GM23338 (cell line): ENCODE measurements at regions not wholly inside any gene's neighbourhood (a gene's known extent, or its start where the extent isn't known, plus 50 kb on each side); places are given as distances from the start of the nearest gene placed in this dataset.

ENCODE experiments used
- ATAC-seq: fragments of 200-7000 bp; cut with Tn5 transposase; 3 replicates; pipeline ENCODE4 v1.9.1; 2020
- DNase-seq: peaks from one replicate; pipeline ENCODE4 v3.0.0-alpha.2; 2015; ENCODE audit warnings: low spot score
- H2AFZ ChIP-seq: fragments of 200-600 bp; sonication (generic); 2 replicates; pipeline ENCODE4 v1.8.0; 2016; ENCODE audit warnings: antibody characterized with exemption, mild to moderate bottlenecking, moderate library complexity
- H3F3A ChIP-seq: fragments of 200-600 bp; sonication (generic); replicated peaks from 2 replicates; pipeline ENCODE4 v1.8.0; 2017; ENCODE audit warnings: antibody characterized with exemption, mixed run types, low read depth
- H3K27ac ChIP-seq: fragments of 200-600 bp; sonication (generic); 2 replicates; pipeline ENCODE4 v1.6.1; 2016; ENCODE audit warnings: low read depth
- H3K27me3 ChIP-seq: fragments of 200-600 bp; sonication (generic); 2 replicates; pipeline ENCODE4 v1.8.0; 2016; ENCODE audit warnings: mild to moderate bottlenecking, mixed run types, moderate library complexity; ENCODE audit not compliant: insufficient read depth
- H3K36me3 ChIP-seq: fragments of 200-600 bp; sonication (generic); 2 replicates; pipeline ENCODE4 v1.8.0; 2016; ENCODE audit warnings: mild to moderate bottlenecking; ENCODE audit not compliant: insufficient read depth
- H3K4me1 ChIP-seq: fragments of 200-600 bp; sonication (generic); 2 replicates; pipeline ENCODE4 v1.8.0; 2016; ENCODE audit warnings: mild to moderate bottlenecking, moderate library complexity; ENCODE audit not compliant: insufficient read depth
- H3K4me2 ChIP-seq: fragments of 200-600 bp; sonication (generic); 2 replicates; pipeline ENCODE4 v1.7.1; 2017; ENCODE audit warnings: mixed run types
- H3K4me3 ChIP-seq: fragments of 200-600 bp; sonication (generic); 2 replicates; pipeline ENCODE4 v1.6.1; 2016; ENCODE audit warnings: mixed run types
- H3K79me2 ChIP-seq: fragments of 200-600 bp; sonication (generic); replicated peaks from 2 replicates; pipeline ENCODE4 v1.8.0; 2017; ENCODE audit warnings: mild to moderate bottlenecking; ENCODE audit not compliant: insufficient read depth
- H3K9me2 ChIP-seq: fragments of 200-600 bp; sonication (generic); 2 replicates; pipeline ENCODE4 v1.8.0; 2017; ENCODE audit not compliant: insufficient read depth
- H4K20me1 ChIP-seq: fragments of 200-600 bp; sonication (generic); replicated peaks from 2 replicates; pipeline ENCODE4 v1.8.0; 2017; ENCODE audit warnings: mild to moderate bottlenecking; ENCODE audit not compliant: insufficient read depth
- H3K27ac Mint-ChIP-seq: 2 replicates; pipeline ENCODE4 v1.8.0; 2020; ENCODE audit warnings: inconsistent platforms, mild to moderate bottlenecking, moderate library complexity, mixed read lengths
- H3K27me3 Mint-ChIP-seq: 3 replicates; pipeline ENCODE4 v1.8.0; 2022; ENCODE audit warnings: low read depth, mild to moderate bottlenecking, moderate library complexity, mixed read lengths, inconsistent platforms; ENCODE audit not compliant: insufficient read depth, poor library complexity
- H3K36me3 Mint-ChIP-seq: 3 replicates; pipeline ENCODE4 v1.8.0; 2021; ENCODE audit warnings: low read depth, mild to moderate bottlenecking, inconsistent platforms, moderate library complexity, mixed read lengths
- H3K4me1 Mint-ChIP-seq: 3 replicates; pipeline ENCODE4 v1.8.0; 2020; ENCODE audit warnings: mild to moderate bottlenecking, inconsistent platforms, mixed read lengths
- H3K4me3 Mint-ChIP-seq: 3 replicates; pipeline ENCODE4 v1.8.0; 2021; ENCODE audit warnings: moderate library complexity, mild to moderate bottlenecking, inconsistent platforms, mixed read lengths
- H3K9me3 Mint-ChIP-seq: 3 replicates; pipeline ENCODE4 v1.8.0; 2020; ENCODE audit warnings: moderate library complexity, mild to moderate bottlenecking, inconsistent platforms, mixed read lengths
- ETS1 ChIP-seq: IDR thresholded peaks from 2 replicates; pipeline ENCODE4 v1.6.1; 2016; ENCODE audit warnings: antibody characterized with exemption
- JUNB ChIP-seq: IDR thresholded peaks from one replicate; pipeline ENCODE4 v1.6.1; 2016; ENCODE audit warnings: antibody characterized with exemption; ENCODE audit not compliant: unreplicated experiment
- NANOG ChIP-seq: IDR thresholded peaks from 2 replicates; pipeline ENCODE4 v1.6.1; 2016; ENCODE audit warnings: antibody characterized with exemption, borderline replicate concordance
- POLR2AphosphoS5 ChIP-seq: IDR thresholded peaks from 2 replicates; pipeline ENCODE4 v1.6.1; 2016; ENCODE audit warnings: antibody characterized with exemption, low read depth
- STAT1 ChIP-seq: IDR thresholded peaks from one replicate; pipeline ENCODE4 v1.6.1; 2016; ENCODE audit warnings: antibody characterized with exemption; ENCODE audit not compliant: unreplicated experiment
- ZNF114 ChIP-seq: fragments of 250-450 bp; sonication (Bioruptor Pico); IDR thresholded peaks from 2 replicates; pipeline ENCODE4 v1.5.0; 2020; ENCODE audit warnings: mild to moderate bottlenecking, moderate library complexity
- ZNF331 ChIP-seq: fragments of 250-450 bp; sonication (Bioruptor Pico); IDR thresholded peaks from 2 replicates; pipeline ENCODE4 v1.5.0; 2020; ENCODE audit warnings: low read depth, mild to moderate bottlenecking, moderate library complexity
- TF ChIP-seq, protein P1 (sequence below): fragments of 250-450 bp; sonication (Bioruptor Pico); IDR thresholded peaks from 2 replicates; pipeline ENCODE4 v1.5.0; 2020; ENCODE audit warnings: mild to moderate bottlenecking, moderate library complexity
- TF ChIP-seq, protein P2 (sequence below): IDR thresholded peaks from one replicate; pipeline ENCODE4 v1.6.1; 2018; ENCODE audit warnings: antibody characterized with exemption; ENCODE audit not compliant: unreplicated experiment

- TF ChIP-seq, protein P1, sequence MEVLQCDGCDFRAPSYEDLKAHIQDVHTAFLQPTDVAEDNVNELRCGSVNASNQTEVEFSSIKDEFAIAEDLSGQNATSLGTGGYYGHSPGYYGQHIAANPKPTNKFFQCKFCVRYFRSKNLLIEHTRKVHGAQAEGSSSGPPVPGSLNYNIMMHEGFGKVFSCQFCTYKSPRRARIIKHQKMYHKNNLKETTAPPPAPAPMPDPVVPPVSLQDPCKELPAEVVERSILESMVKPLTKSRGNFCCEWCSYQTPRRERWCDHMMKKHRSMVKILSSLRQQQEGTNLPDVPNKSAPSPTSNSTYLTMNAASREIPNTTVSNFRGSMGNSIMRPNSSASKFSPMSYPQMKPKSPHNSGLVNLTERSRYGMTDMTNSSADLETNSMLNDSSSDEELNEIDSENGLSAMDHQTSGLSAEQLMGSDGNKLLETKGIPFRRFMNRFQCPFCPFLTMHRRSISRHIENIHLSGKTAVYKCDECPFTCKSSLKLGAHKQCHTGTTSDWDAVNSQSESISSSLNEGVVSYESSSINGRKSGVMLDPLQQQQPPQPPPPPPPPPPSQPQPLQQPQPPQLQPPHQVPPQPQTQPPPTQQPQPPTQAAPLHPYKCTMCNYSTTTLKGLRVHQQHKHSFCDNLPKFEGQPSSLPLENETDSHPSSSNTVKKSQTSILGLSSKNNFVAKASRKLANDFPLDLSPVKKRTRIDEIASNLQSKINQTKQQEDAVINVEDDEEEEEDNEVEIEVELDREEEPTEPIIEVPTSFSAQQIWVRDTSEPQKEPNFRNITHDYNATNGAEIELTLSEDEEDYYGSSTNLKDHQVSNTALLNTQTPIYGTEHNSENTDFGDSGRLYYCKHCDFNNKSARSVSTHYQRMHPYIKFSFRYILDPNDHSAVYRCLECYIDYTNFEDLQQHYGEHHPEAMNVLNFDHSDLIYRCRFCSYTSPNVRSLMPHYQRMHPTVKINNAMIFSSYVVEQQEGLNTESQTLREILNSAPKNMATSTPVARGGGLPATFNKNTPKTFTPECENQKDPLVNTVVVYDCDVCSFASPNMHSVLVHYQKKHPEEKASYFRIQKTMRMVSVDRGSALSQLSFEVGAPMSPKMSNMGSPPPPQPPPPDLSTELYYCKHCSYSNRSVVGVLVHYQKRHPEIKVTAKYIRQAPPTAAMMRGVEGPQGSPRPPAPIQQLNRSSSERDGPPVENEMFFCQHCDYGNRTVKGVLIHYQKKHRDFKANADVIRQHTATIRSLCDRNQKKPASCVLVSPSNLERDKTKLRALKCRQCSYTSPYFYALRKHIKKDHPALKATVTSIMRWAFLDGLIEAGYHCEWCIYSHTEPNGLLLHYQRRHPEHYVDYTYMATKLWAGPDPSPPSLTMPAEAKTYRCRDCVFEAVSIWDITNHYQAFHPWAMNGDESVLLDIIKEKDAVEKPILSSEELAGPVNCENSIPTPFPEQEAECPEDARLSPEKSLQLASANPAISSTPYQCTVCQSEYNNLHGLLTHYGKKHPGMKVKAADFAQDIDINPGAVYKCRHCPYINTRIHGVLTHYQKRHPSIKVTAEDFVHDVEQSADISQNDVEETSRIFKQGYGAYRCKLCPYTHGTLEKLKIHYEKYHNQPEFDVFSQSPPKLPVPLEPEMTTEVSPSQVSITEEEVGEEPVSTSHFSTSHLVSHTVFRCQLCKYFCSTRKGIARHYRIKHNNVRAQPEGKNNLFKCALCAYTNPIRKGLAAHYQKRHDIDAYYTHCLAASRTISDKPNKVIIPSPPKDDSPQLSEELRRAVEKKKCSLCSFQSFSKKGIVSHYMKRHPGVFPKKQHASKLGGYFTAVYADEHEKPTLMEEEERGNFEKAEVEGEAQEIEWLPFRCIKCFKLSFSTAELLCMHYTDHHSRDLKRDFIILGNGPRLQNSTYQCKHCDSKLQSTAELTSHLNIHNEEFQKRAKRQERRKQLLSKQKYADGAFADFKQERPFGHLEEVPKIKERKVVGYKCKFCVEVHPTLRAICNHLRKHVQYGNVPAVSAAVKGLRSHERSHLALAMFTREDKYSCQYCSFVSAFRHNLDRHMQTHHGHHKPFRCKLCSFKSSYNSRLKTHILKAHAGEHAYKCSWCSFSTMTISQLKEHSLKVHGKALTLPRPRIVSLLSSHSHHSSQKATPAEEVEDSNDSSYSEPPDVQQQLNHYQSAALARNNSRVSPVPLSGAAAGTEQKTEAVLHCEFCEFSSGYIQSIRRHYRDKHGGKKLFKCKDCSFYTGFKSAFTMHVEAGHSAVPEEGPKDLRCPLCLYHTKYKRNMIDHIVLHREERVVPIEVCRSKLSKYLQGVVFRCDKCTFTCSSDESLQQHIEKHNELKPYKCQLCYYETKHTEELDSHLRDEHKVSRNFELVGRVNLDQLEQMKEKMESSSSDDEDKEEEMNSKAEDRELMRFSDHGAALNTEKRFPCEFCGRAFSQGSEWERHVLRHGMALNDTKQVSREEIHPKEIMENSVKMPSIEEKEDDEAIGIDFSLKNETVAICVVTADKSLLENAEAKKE (CRISPR knock-in tag) = no peak
- TF ChIP-seq NANOG = no peak
Observed at GRCh38 chr22:26998716-26999115, 341.3 kb downstream of the MIAT start (continued).

DNA sequence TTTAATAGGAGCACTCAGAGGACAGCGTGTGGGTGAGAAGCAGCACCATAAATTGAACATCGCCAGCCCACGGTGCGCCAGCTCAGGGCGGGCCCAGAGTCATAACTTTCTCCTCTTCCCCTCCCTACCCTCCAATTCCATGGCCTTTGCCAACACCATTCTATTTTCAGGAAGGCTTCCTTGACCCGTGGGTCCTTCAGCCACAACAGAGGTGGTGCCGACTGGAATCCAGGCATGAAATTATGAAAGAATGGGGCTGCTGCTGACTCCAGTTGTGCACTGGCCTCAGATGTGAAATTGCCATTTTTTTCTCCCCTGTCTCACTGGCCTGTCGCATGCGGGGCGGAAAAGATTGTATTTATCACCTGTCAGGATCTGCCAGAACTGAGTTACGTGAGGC lies 345.9 kb downstream of the MIAT start:
- Mint-ChIP-seq H3K9me3 (peaks cover 4% of the 10 kb centered on the region; the same call in 2 of the 3 replicates), H3K27me3 (peaks cover 2% of the 10 kb centered on the region), H3K4me1 (peaks cover 17% of the 10 kb centered on the region), H3K36me3 (peaks cover 3% of the 10 kb centered on the region; the same call in 1 of the 3 replicates), H3K4me3 (no peak overlapping the region), H3K27ac (no peak overlapping the region)
- Histone ChIP-seq H3K4me2 (no peak overlapping the region), H4K20me1 (no peaks in the 10 kb centered on the region), H3K4me1 (peaks cover 7% of the 10 kb centered on the region; the same call in 1 of the 2 replicates), H3K36me3 (no peaks in the 10 kb centered on the region), H2AFZ (peak overlapping the region; percentile 47; the same call in 1 of the 2 replicates), H3K27ac (no peak overlapping the region), H3K79me2 (no peaks in the 10 kb centered on the region), H3K4me3 (no peak overlapping the region), H3K27me3 (no peaks in the 10 kb centered on the region), H3F3A (no peaks in the 10 kb centered on the region), H3K9me2 (no peaks in the 10 kb centered on the region; the same call in 1 of the 2 replicates)
- no peak for DNase-seq
- TF ChIP-seq STAT1 (no peak), ZNF114 (CRISPR knock-in tag) (no peak)
- ATAC-seq = no peak

- peaks cover 2% of the 10 kb centered on the region for H3K27me3 Mint-ChIP-seq
- ATAC-seq (peak; percentile 99), DNase-seq (peak; percentile 77)
- Histone ChIP-seq H3K79me2 (no peaks in the 10 kb centered on the region), H3K4me2 (peak overlapping the region; percentile 10; the same call in 1 of the 2 replicates), H3K4me1 (peaks cover 7% of the 10 kb centered on the region; the same call in 1 of the 2 replicates), H3F3A (no peaks in the 10 kb centered on the region), H3K36me3 (no peaks in the 10 kb centered on the region), H2AFZ (no peak overlapping the region), H3K4me3 (no peak overlapping the region), H4K20me1 (no peaks in the 10 kb centered on the region), H3K9me2 (peaks cover 7% of the 10 kb centered on the region), H3K27ac (no peak overlapping the region), H3K27me3 (no peaks in the 10 kb centered on the region)
- H3K36me3 Mint-ChIP-seq = peaks cover 3% of the 10 kb centered on the region; the same call in 1 of the 3 replicates
- H3K9me3 Mint-ChIP-seq = peaks cover 4% of the 10 kb centered on the region; the same call in 2 of the 3 replicates
- peak overlapping the region; percentile 79 for H3K27ac Mint-ChIP-seq
- no peak overlapping the region for H3K4me3 Mint-ChIP-seq
- H3K4me1 Mint-ChIP-seq = peaks cover 17% of the 10 kb centered on the region
- no peak for TF ChIP-seq ZNF114 (CRISPR knock-in tag)
- no peak for TF ChIP-seq STAT1
- no peak for TF ChIP-seq JUNB
- no peak for TF ChIP-seq ZNF331 (CRISPR knock-in tag)
- TF ChIP-seq POLR2AphosphoS5 = no peak
- TF ChIP-seq, protein P2, sequence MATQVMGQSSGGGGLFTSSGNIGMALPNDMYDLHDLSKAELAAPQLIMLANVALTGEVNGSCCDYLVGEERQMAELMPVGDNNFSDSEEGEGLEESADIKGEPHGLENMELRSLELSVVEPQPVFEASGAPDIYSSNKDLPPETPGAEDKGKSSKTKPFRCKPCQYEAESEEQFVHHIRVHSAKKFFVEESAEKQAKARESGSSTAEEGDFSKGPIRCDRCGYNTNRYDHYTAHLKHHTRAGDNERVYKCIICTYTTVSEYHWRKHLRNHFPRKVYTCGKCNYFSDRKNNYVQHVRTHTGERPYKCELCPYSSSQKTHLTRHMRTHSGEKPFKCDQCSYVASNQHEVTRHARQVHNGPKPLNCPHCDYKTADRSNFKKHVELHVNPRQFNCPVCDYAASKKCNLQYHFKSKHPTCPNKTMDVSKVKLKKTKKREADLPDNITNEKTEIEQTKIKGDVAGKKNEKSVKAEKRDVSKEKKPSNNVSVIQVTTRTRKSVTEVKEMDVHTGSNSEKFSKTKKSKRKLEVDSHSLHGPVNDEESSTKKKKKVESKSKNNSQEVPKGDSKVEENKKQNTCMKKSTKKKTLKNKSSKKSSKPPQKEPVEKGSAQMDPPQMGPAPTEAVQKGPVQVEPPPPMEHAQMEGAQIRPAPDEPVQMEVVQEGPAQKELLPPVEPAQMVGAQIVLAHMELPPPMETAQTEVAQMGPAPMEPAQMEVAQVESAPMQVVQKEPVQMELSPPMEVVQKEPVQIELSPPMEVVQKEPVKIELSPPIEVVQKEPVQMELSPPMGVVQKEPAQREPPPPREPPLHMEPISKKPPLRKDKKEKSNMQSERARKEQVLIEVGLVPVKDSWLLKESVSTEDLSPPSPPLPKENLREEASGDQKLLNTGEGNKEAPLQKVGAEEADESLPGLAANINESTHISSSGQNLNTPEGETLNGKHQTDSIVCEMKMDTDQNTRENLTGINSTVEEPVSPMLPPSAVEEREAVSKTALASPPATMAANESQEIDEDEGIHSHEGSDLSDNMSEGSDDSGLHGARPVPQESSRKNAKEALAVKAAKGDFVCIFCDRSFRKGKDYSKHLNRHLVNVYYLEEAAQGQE = no peak
- TF ChIP-seq ETS1 = no peak
Observed at GRCh38 chr22:27004434-27004833, 347.0 kb downstream of the MIAT start.
